ENCODE measurements at regions not wholly inside any gene's neighbourhood (a gene's known extent, or its start where the extent isn't known, plus 50 kb on each side); places are given as distances from the start of the nearest gene placed in this dataset.

- H2BK5ac ChIP-seq (ENCODE audit: low read depth, low read length) = no peak overlapping the region
- H3K79me2 ChIP-seq (ENCODE audit: control insufficient read depth in 1 of 2, insufficient read depth in 2 of 2, low read length in 2 of 2) = no peaks in the 10 kb centered on the region
- no peak overlapping the region for H3K9ac ChIP-seq (replicated peaks in 1 of 4; ENCODE audit: extremely low read depth in 1 of 4, low read depth in 3 of 4, low read length in 3 of 4)
- no peak overlapping the region for H4K5ac ChIP-seq (ENCODE audit: insufficient read length, low read depth, low read length)
- no peak for TF ChIP-seq KDM5A (IDR thresholded peaks at IDR 0.05; ENCODE audit: low read length)
- no peak overlapping the region for H4K91ac ChIP-seq (replicated peaks; ENCODE audit: insufficient read length, low read length)
- no peaks in the 10 kb centered on the region for H3K4me1 ChIP-seq (replicated peaks in 1 of 4; ENCODE audit: control insufficient read depth in 3 of 4, insufficient read depth in 4 of 4, low read length in 3 of 4)
- H3K79me1 ChIP-seq (ENCODE audit: low read depth, low read length) = no peaks in the 10 kb centered on the region
- DNase-seq (ENCODE audit: low read depth in 1 of 2, low spot score in 2 of 2) (no peak), FAIRE-seq (no peak)
- H2BK15ac ChIP-seq (ENCODE audit: low read length) = no peak overlapping the region
- H3K14ac ChIP-seq (ENCODE audit: insufficient read length) = no peak overlapping the region
- H3K9me3 ChIP-seq (ENCODE audit: insufficient read depth in 2 of 2, low read depth in 1 of 2, low read length in 1 of 2) = peaks cover 8 to 14% of the 10 kb centered on the region in 2 experiments
- H3K23me2 ChIP-seq (ENCODE audit: low read depth, low read length) = no peaks in the 10 kb centered on the region
- H3K27me3 ChIP-seq (replicated peaks in 1 of 4; ENCODE audit: control insufficient read depth in 3 of 4, extremely low read depth in 1 of 4, insufficient read depth in 3 of 4, low read length in 3 of 4) = no peaks in the 10 kb centered on the region
- H3K23ac ChIP-seq (ENCODE audit: insufficient read length) = no peak overlapping the region
- no peak overlapping the region for H2BK12ac ChIP-seq (ENCODE audit: low read depth, low read length)
- no peak overlapping the region; a peak in 1 of 8 replicates for H3K4me3 ChIP-seq (ENCODE audit: extremely low read depth in 1 of 4, insufficient read depth in 2 of 4, low read depth in 3 of 4, low read length in 4 of 4)
- H3K4me2 ChIP-seq (ENCODE audit: insufficient read depth in 1 of 2, low read depth in 2 of 2, low read length in 2 of 2) = no peak overlapping the region
- no peak overlapping the region for H2BK20ac ChIP-seq (ENCODE audit: low read length)
- H2AFZ ChIP-seq (ENCODE audit: low read length) = no peak overlapping the region
- no peak overlapping the region for H2AK5ac ChIP-seq (ENCODE audit: low read depth, low read length)
- H2BK120ac ChIP-seq (replicated peaks; ENCODE audit: low read depth, low read length) = no peak overlapping the region
- H3K36me3 ChIP-seq (ENCODE audit: control insufficient read depth in 2 of 4, insufficient read depth in 4 of 4, low read length in 3 of 4) = no peaks in the 10 kb centered on the region
- H3K4ac ChIP-seq (replicated peaks; ENCODE audit: insufficient read length, low read depth, low read length) = no peak overlapping the region
- no peak overlapping the region for H3K27ac ChIP-seq (ENCODE audit: low read depth, low read length)
- no peaks in the 10 kb centered on the region for H4K20me1 ChIP-seq (replicated peaks in 1 of 2; ENCODE audit: control insufficient read depth in 1 of 2, insufficient read depth in 2 of 2, low read length in 2 of 2)
- CTCF ChIA-PET (ENCODE audit: partially characterized antibody) = no interaction called here
- no peak overlapping the region for H4K8ac ChIP-seq (ENCODE audit: extremely low read depth, insufficient read depth, low read length)
- POLR2A ChIA-PET (ENCODE audit: partially characterized antibody) = no interaction called here
- no peak overlapping the region for H3K56ac ChIP-seq (replicated peaks; ENCODE audit: insufficient read length, low read depth, low read length)
- H3K18ac ChIP-seq (ENCODE audit: extremely low read depth, low read length) = no peak overlapping the region
- 83% methylated on average over 21 of the region's 26 CpGs; no CpG with 5 or more reads in 1 of the 2 experiments for WGBS, 2 experiments (ENCODE audit: extremely low coverage in 1 of 2, insufficient coverage in 1 of 2, insufficient read length in 1 of 2, insufficient replicate concordance in 2 of 2, low coverage in 1 of 2, low lambda C conversion rate in 2 of 2, missing lambda C conversion rate in 1 of 2)
These were observed 1218.8 kb upstream of the EPHA6 start for GRCh38 chr3:95595416-95596075.

Data from H1 (cell line).